HG03280 (cell line): ENCODE measurements at regions not wholly inside any gene's neighbourhood (a gene's known extent, or its start where the extent isn't known, plus 50 kb on each side); places are given as distances from the start of the nearest gene placed in this dataset.
"Not testable (repeated sequence)": the region's sequence is repeated elsewhere in the genome, so short reads cannot be mapped to it uniquely, and the experiment has no call there.

Experiments
- ATAC-seq: cut with Tn5 transposase; IDR thresholded peaks from one replicate; pipeline ENCODE4 v1.9.1; 2021; ENCODE audit warnings: mild to moderate bottlenecking, moderate library complexity; ENCODE audit not compliant: unreplicated experiment

DNA sequence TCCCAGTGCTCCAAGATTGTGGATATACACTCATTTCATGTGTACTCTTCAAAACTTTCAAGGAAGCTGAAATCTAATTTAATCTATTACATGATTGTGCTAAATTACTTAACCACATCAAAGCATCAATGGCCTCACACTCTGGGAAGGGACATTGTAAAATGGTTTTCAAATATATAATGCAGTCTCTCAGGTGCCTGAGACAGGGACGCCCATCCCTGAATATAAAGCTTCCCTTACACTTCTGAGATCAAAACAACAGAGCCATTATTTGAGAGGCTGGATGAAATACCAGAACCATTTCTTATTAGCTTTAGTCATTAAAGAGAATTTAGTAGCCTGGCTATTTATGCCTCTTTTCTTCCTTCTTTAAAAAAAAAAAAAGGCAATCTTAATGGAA is 259.2 kb upstream of the NFIA start:
- no peak for ATAC-seq

DNA sequence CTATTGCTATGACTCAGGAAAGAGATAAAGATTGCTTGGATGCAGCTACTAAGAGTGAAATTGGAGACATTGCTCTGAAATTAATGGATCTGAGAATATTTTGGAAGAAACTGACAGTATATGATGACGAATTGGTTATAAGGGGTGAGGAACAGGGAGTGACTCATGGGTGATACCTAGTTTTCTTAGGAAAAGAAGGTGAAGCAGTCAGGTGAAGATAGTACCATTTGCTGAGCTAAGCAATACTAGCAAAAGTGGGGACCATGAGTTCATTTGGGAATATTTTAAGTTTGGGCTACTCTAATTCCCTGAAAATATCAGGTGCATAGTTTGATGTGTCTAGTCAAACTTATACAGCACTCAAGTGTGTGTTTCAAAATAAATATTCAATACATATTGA is 260.1 kb upstream of the NFIA start:
- ATAC-seq, result no peak

DNA sequence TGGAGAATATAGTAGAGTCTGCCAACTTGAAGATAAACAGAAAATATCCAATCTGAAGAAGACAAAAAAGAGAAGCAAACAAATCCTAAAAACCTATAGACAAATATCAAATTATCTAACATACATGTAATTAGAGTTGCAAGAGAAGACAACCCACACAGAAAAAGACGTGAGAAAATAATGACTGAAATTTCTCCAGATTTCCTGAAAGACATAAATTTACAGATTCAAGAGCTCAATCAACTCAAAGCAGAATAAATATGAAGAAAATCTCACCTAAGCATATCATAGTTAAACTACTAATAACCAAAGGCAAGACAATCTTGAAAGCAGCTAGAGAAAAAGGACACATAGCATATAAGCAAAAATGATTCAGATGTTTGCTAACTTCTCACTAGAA is 261.2 kb upstream of the NFIA start:
- ATAC-seq, result no peak

DNA sequence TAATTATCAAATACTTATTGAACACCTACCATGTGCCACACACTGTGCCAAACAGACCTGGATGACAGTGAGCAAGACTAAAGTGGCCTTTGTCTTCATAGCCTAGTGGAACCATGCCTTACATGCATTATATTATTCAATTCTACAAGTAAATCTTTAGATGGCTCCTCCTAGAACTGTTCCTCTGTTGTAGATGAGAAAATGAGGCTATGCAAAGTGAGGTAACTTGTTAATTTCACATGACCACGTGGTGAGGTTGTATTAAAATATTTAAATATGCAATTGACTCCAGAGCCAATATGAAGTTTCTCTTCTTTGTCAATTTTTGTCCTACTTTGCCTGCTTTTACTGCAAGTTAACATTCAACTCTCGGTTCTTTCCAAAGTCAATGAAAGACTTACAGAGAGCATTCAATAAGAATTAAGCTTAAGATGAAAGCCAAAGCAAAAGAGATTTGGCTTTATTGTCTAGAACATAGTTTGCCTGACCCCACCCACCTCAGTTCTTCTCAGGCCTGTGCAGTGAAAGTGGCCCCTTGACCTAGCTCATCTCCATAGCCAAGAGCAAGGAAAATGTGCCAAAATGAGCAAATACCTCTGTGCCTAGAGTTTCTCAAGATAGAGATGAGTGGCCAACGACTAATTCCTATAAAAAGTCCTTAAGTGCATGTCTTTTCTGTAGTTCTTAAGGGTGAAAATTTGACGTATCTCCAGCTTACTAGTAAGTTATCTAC is 263.2 kb upstream of the NFIA start:
- no peak for ATAC-seq

DNA sequence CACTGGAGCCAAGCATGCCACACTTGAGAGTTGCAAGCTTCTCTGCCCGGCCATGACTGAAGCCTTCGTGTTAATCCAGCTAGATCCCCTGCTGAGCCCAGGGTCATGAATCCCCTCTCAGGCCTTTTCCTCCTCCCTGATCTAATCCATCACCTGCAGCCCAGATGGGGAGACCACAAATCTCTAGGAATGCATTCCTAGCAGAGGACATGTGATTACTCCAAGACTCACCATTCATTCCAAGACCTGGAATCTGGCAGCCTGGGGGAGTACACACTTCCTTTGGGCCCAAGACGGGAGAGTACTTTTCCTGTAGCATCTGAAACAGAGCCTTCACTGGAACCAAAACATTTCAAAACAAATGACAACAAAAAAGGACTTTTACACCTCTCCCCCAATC is 269.3 kb upstream of the NFIA start:
- ATAC-seq, result no peak

DNA sequence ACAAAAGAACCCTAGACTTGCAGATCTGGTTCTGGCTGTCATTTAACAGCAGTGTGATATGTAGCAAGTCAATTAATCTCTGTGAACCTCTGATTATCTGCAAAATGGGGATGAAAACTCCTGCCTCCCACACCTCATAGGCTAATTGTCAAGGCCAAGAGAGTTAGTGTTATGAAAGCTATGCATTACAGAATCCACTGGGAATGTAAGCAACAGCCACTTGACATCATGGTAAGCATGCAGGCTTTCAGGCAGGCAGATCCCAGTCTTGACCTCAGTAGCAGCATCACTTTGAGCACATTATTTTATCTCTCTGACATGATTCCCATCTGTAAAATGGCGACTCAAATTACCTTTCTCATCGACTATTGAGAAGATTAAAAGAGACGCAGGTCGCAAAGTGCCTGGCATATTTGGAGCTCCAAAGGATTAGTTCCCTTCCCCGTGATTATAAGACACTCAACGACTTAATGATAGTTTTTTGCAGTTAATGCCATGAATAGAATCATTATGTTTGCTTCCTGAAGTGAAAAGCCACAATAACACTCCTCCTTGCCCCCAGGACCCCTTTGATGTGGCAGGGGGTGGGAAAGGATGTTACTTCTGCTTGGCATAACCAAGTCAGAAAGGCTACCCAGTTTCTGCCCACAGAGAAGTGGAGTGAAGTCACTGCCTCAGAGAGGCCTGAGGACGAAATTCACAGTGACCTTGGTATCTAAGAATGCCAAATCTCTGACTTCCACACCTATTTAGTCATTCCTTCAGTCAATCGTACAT is 273.0 kb upstream of the NFIA start:
- no peak for ATAC-seq

DNA sequence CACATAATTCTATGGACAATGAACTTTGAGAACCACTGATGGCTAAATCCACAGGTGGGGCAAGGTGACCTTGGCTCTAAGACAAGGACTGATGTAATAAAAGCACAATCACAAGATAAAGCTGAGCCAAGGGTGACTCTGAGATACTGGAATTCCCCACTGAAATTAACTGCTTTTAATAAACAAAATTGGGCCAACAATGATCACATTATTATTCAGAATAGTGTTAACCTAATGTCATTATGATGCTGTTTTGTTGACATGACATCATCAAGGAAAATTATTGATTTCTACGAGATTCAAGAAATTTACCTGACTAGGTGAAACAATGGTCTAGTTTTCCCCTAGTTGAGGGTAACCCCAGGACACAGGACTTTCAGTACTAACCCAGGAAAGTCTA is 273.7 kb upstream of the NFIA start:
- no peak for ATAC-seq

DNA sequence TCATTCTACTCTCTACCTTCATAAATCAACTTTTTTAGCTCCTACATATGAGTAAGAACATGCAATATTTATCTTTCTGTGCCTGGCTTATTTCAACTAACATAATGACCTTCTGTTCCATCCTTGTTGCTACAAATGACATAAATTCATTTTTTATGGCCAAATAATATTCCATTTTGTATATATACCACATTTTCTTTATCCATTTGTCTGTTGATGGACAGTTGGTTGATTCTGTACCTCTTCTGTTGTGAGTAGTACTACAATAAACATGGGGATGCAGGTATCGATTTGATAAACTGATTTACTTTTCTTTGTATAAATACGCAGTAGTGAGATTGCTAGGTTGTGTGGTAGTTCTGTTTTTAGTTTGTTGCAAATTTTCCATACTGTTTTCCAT is 279.5 kb upstream of the NFIA start:
- ATAC-seq, result no peak

DNA sequence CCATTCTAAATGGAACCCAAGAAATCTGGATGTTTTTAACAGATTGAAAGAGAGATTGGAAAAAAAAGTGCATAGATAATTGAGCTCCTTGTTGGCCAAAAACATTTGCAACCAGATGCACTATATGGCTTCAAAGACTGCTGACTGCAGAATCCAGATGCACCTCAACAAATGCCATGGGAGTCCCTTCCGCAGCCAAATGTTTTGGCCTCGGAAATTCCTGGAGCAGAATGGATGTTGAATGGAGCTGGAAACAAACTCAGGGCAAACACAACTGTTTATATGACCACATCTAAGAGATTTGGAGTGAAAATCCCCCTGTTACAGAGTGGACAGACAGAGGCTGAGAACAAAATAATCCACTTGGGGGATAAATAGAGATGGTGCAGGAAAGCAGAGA is 285.0 kb upstream of the NFIA start:
- no peak for ATAC-seq

DNA sequence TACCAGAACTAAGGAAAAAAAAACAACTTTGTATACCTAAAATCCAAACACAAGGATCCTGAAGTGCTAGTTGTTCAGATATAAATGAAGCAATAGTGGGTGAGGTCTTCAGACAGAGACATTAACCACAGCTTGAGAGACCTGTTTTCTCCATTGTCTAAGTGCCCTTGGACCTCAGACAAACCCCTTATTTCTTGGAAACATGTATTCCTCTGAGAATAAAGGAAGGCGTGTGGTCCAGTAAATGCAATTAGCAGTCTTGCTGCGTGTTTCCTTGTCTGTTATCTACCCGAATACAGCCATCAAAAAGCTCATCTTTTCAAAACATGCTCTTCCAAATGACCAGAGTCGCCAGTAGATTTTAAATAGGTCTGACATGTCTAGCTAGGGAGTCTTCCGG is 291.1 kb upstream of the NFIA start:
- no peak for ATAC-seq

DNA sequence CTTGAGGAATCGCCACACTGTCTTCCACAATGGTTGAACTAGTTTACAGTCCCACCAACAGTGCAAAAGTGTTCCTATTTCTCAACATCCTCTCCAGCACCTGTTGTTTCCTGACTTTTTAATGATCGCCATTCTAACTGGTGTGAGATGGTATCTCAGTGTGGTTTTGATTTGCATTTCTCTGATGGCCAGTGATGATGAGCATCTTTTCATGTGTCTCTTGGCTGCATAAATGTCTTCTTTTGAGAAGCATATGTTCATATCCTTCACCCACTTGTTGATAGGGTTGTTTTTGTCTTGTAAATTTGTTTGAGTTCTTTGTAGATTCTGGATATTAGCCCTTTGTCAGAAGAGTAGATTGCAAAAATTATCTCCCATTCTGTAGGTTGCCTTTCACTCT is 309.3 kb upstream of the NFIA start:
- ATAC-seq, result not testable (repeated sequence)

DNA sequence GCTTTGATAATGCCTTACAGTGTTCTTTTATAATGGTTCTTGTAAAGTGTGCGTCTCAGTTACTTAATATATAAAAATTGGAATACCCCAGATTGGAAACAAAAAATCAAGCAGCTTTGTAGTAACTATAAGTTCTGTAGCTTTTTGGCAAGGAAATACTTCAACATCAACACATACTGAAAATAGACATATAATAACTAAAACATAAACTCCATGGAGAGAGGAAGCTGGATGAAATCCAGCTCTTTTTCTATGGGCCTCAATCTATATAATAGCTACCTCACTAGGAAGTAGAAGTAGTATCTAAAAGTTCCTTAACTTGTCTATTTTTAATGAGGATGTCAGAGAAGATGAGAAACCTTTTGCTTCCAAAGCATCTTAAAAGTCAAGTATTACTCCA is 313.3 kb upstream of the NFIA start:
- ATAC-seq, result no peak

DNA sequence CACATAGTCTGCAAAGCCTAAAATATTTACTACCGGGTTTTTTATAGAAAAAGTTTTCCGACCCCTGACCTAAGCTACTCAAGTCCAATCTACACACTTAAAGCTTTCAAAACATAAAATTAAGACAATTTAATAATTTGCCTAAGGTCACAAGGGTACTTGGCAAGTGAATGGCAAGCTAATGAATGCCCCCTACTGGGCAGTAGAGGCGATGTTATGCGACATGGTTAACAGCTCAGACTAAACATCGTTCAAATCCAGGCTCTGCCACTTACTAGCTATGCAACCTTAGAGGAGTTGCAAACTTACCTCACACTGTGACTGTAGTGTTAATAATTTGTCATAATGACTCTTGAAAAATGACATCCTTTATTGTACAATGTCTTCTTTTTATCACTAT is 317.2 kb upstream of the NFIA start:
- no peak for ATAC-seq

DNA sequence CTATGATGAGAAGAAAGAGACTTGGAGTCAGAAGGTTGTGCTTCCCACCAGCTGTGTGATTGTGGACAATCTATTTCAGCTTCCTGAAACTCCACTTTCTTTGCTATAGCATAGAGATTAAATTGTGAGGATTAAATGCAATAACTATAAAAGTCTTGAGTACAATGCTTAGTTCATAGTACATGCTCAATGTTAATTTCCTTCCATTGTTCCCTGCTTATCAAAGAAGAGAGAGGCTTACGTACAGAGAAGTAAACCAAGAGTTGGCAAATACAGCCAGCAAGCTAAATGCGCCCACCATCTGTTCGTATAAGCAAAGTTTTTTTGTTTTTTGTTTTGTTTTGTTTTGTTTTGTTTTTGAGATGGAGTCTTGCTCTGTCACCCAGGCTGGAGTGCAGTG is 317.9 kb upstream of the NFIA start:
- no peak for ATAC-seq

DNA sequence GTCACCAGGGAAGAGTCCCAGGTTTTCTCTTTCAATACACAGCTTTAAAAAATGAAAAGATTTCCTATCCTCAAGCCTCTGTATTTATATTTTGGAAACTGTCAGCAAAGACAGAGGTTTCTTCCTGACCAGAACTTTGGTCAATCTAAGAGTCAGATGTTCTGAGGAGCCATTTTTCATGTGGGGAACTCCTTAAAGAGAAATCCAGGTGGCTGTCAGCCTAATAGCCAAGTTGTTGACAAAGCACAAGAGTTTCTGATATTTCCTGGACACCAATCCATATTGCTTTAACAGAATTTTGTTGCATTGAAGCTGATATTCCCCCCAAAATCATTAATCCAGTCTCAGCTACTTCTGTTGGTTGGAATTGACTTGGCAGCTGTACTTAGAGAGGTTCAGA is 318.6 kb upstream of the NFIA start:
- ATAC-seq, result no peak

DNA sequence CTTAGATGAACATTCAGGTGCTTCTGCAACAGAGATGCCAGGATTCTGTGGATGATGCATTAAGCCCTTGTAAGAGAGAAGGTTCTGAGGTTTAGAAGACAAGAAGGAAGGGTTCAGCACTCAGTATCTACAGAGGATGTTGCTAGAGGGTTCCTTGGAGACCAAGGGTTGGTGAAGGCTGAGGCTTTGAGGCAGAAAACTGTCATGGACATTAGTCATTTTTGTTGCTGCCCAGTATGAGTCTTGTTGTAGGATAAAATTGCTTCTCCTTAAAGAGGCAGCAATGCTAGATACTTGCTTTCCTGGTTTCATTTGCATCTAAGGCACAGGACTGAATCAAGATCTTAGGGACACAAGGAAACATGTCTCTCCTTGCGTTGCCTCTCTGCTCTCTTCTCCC is 319.4 kb upstream of the NFIA start:
- no peak for ATAC-seq

DNA sequence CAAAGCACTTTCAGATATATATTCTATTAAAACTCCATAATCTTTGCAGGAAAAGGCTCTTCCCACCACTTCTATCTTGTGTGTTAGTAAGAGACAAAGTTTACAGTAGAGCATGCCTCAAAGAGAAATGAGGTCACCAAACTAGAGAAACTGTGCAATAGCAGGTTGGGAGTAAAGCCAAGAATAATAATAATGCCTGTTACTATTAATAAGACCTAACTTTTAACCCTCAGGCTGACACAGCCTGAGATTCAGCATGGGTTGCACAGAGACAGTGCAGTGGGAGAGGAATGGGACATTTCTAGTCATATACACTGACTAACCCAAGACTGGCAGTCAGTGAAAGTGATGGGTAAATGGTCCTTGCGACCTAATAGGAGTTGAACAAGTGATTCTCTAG is 320.2 kb upstream of the NFIA start:
- no peak for ATAC-seq

DNA sequence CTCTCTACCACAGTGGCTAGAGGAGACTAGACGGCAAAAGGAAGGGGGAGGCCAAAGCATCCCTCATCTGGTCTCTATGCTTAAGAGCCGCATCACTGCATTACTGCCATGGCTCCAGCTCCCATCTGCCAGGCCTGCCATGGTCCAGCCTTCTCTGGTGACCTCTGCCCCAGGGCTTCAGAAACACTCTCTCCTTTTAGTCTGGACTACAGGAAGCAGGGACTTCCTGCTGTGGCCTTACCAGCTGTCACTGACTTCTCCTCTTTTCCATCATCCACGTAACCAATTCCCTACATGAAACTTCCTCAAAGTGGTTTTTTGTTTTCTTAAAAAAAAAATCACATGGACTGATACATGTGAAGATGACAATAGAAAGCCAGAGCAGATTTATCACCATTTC is 323.1 kb upstream of the NFIA start:
- no peak for ATAC-seq

DNA sequence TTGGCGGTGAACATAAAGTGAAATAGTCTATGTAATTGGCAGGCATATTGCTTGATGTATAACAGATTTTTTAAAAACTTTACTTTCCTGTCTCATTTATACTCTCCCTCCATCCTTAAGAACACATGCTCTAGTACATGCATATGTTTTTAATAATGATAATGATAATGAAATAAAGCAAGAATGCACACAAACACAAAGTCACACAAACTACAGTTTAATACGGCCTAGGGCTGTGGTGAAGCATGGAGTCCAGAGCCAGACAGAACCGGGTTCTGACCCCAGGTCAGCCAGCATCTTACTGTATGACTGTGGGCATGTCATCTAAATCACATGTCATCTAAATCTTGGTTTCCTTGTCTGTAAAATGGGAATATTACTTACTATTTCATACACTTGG is 324.9 kb upstream of the NFIA start:
- ATAC-seq, result no peak

DNA sequence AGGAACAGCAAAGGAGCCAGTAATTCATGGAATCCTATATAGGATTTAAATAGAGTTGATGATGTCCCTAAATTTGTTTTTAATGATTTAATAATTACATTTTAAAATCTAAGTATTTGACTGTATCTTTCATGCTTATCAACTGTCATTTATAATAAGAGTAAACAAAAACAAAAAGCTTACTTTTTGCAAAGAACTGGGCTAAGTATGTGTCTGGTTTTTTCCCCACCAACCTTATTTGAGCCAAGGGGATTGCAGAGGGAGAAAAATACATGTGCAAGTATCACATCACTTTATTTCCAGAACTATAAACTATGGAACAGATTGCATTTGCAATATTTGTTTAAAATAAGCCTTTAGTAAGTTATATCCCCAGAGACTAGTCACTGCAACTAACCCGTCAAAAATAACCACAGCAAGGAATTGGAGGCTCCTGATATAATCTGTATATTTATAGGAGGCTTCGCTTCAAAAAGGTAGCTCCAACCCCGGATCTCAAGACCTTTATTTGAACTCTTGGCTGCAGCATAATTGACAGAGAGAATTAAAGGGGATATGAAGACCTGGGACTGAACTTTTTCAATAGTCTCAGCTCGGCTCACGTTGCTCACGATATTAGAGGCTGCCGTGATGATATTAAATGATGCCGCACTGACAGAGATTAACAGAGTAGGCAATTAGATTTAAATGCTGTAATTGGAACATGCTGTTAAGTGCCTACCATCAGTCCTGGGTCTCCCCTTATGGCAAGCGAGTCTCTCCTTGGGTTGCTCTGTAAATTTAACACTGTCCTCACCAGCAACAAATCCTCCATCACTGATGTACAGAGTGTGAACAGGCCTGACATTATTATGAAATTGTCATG is 329.1 kb upstream of the NFIA start:
- no peak for ATAC-seq

DNA sequence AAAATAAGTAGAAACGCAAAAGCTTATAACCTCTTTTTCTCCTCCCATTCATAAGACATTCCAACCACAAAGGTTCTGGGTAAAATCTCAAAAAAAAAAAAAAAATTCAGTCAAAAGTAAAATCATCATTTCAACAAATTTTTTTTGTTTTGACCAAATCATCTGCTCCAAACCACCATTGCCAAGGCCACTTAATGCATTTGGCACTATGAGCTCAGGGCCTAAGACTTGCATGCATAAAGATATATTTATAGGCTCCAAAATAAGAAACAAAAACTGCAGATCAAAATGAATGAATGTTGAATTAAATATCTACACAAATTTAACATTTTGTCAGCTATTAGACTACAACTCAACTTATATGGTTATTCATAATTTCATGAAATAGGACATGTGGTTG is 331.1 kb upstream of the NFIA start:
- ATAC-seq, result no peak

DNA sequence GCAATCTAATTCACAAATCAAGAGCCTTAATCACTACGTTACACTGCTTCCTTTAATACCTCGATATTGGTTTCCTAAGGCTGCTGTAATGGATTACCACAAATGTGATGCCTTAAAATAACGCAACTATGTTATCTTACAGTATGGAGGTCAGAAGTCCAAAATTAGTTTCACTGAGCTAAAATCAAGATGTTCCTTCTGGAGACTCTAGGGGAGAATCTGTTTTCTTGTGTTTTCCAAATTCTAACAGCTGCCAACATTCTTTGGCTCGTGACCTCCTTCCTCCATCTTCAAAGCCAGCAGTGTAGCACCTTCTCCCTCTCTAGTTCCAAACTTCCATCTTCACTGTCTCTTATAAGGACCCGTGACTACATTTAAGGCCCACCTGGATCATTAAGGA is 335.0 kb upstream of the NFIA start:
- ATAC-seq, result no peak
